ENCODE measurements at regions not wholly inside any gene's neighbourhood (a gene's known extent, or its start where the extent isn't known, plus 50 kb on each side); places are given as distances from the start of the nearest gene placed in this dataset.

- Histone ChIP-seq H3K79me2 (ENCODE audit: control insufficient read depth, insufficient read depth, low read length) (no peaks in the 10 kb centered on the region), H3K27ac (ENCODE audit: control insufficient read depth, insufficient read depth, low read length) (peak overlapping the region; percentile 33), H3K36me3 (ENCODE audit: control insufficient read depth in 2 of 2, extremely low read depth in 1 of 2, insufficient read depth in 2 of 2, low read length in 2 of 2) (no peaks in the 10 kb centered on the region), H3K9ac (ENCODE audit: control insufficient read depth, extremely low read depth, insufficient read depth, low read length) (no peak overlapping the region), H2AFZ (ENCODE audit: control insufficient read depth, low read length) (no peak overlapping the region), H3K27me3 (ENCODE audit: control insufficient read depth, extremely low read depth, insufficient read depth, low read length) (no peaks in the 10 kb centered on the region), H3K9me3 (ENCODE audit: control insufficient read depth, low read depth, low read length) (no peaks in the 10 kb centered on the region), H3K4me2 (ENCODE audit: control insufficient read depth, extremely low read depth, insufficient read depth, low read depth, low read length) (no peak overlapping the region), H3K4me3 (ENCODE audit: control insufficient read depth in 2 of 3, extremely low read depth in 1 of 3, insufficient read depth in 2 of 3, low read depth in 1 of 3, low read length in 3 of 3) (no peak overlapping the region), H3K9me1 (ENCODE audit: control insufficient read depth, extremely low read depth, insufficient read depth, low read length) (no peaks in the 10 kb centered on the region), H4K20me1 (ENCODE audit: control insufficient read depth, extremely low read depth, insufficient read depth, low read length) (no peaks in the 10 kb centered on the region), H3K4me1 (ENCODE audit: control insufficient read depth, extremely low read depth, insufficient read depth, low read length) (peaks cover 13% of the 10 kb centered on the region)
- TF ChIP-seq, protein P1, sequence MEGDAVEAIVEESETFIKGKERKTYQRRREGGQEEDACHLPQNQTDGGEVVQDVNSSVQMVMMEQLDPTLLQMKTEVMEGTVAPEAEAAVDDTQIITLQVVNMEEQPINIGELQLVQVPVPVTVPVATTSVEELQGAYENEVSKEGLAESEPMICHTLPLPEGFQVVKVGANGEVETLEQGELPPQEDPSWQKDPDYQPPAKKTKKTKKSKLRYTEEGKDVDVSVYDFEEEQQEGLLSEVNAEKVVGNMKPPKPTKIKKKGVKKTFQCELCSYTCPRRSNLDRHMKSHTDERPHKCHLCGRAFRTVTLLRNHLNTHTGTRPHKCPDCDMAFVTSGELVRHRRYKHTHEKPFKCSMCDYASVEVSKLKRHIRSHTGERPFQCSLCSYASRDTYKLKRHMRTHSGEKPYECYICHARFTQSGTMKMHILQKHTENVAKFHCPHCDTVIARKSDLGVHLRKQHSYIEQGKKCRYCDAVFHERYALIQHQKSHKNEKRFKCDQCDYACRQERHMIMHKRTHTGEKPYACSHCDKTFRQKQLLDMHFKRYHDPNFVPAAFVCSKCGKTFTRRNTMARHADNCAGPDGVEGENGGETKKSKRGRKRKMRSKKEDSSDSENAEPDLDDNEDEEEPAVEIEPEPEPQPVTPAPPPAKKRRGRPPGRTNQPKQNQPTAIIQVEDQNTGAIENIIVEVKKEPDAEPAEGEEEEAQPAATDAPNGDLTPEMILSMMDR (optimal IDR thresholded peaks at IDR 0.05 in 1 of 3, IDR thresholded peaks at IDR 0.05 in 1 of 3, conservative IDR thresholded peaks at IDR 0.05 in 1 of 3; ENCODE audit: extremely low read depth in 1 of 3, insufficient read depth in 2 of 3, low read length in 3 of 3) = no peak
- no peak for TF ChIP-seq EZH2 (IDR thresholded peaks at IDR 0.05; ENCODE audit: low read length)
- FAIRE-seq (no peak), DNase-seq (ENCODE audit: low read depth, low spot score) (no peak)
- dilution Hi-C loops (cut with MboI; ENCODE audit: extremely low pct_ligation_motif_present, low sequenced_read_pairs) = no loop called here
Observed at GRCh38 chr3:15977090-15977489, 179.3 kb upstream of the ANKRD28 start.

GRCh38 chr3:15977598-15978232 lies 179.9 kb upstream of the ANKRD28 start:
- dilution Hi-C loops (cut with MboI; ENCODE audit: extremely low pct_ligation_motif_present, low sequenced_read_pairs) = no loop called here
- FAIRE-seq (no peak), DNase-seq (ENCODE audit: low read depth, low spot score) (no peak)
- H3K27me3 ChIP-seq (ENCODE audit: control insufficient read depth, extremely low read depth, insufficient read depth, low read length) = no peaks in the 10 kb centered on the region
- H3K9me3 ChIP-seq (ENCODE audit: control insufficient read depth, low read depth, low read length) = no peaks in the 10 kb centered on the region
- H3K4me3 ChIP-seq (ENCODE audit: control insufficient read depth in 2 of 3, extremely low read depth in 1 of 3, insufficient read depth in 2 of 3, low read depth in 1 of 3, low read length in 3 of 3) = no peak overlapping the region
- no peaks in the 10 kb centered on the region for H3K36me3 ChIP-seq (ENCODE audit: control insufficient read depth in 2 of 2, extremely low read depth in 1 of 2, insufficient read depth in 2 of 2, low read length in 2 of 2)
- H3K27ac ChIP-seq (ENCODE audit: control insufficient read depth, insufficient read depth, low read length) = no peak overlapping the region
- no peaks in the 10 kb centered on the region for H3K9me1 ChIP-seq (ENCODE audit: control insufficient read depth, extremely low read depth, insufficient read depth, low read length)
- no peaks in the 10 kb centered on the region for H4K20me1 ChIP-seq (ENCODE audit: control insufficient read depth, extremely low read depth, insufficient read depth, low read length)
- H3K79me2 ChIP-seq (ENCODE audit: control insufficient read depth, insufficient read depth, low read length) = no peaks in the 10 kb centered on the region
- no peak for TF ChIP-seq EZH2 (IDR thresholded peaks at IDR 0.05; ENCODE audit: low read length)
- TF ChIP-seq, protein P1 (optimal IDR thresholded peaks at IDR 0.05 in 1 of 3, IDR thresholded peaks at IDR 0.05 in 1 of 3, conservative IDR thresholded peaks at IDR 0.05 in 1 of 3; ENCODE audit: extremely low read depth in 1 of 3, insufficient read depth in 2 of 3, low read length in 3 of 3) = no peak
- no peak overlapping the region for H3K4me2 ChIP-seq (ENCODE audit: control insufficient read depth, extremely low read depth, insufficient read depth, low read depth, low read length)
- H2AFZ ChIP-seq (ENCODE audit: control insufficient read depth, low read length) = no peak overlapping the region
- H3K4me1 ChIP-seq (ENCODE audit: control insufficient read depth, extremely low read depth, insufficient read depth, low read length) = peaks cover 19% of the 10 kb centered on the region
- H3K9ac ChIP-seq (ENCODE audit: control insufficient read depth, extremely low read depth, insufficient read depth, low read length) = no peak overlapping the region

Data from keratinocyte (primary cell).